Neural cell (in vitro differentiated cells): ENCODE measurements at regions not wholly inside any gene's neighbourhood (a gene's known extent, or its start where the extent isn't known, plus 50 kb on each side); places are given as distances from the start of the nearest gene placed in this dataset.

Experiments used
- H2AFZ ChIP-seq: fragments of 200-600, 300-800 bp; sonication (generic), shearing (Covaris generic); 2 replicates; pipeline ENCODE4 v1.6.0; 2014; ENCODE audit warnings: low read depth, mild to moderate bottlenecking, antibody characterized with exemption, low read length, moderate library complexity
- H3F3A ChIP-seq: fragments of 200-600 bp; shearing (Covaris generic); 2 replicates; pipeline ENCODE4 v1.6.1; 2016; ENCODE audit warnings: mild to moderate bottlenecking, moderate library complexity, mixed read lengths, antibody characterized with exemption, low read length; ENCODE audit not compliant: insufficient read depth, poor library complexity, severe bottlenecking
- H3K27ac ChIP-seq: fragments of 200-600, 300-800 bp; sonication (generic), shearing (Covaris generic); 2 replicates; pipeline ENCODE4 v1.5.1; 2014; ENCODE audit warnings: mild to moderate bottlenecking, low read length, moderate library complexity
- H3K27me3 ChIP-seq: fragments of 300-800, 200-600 bp; sonication (generic), shearing (Covaris generic); 2 replicates; pipeline ENCODE4 v1.6.0; 2014; ENCODE audit warnings: mild to moderate bottlenecking, low read depth, low read length, moderate library complexity; ENCODE audit not compliant: insufficient read depth
- H3K36me3 ChIP-seq: fragments of 300-800, 200-600 bp; sonication (generic), shearing (Covaris generic); 2 replicates; pipeline ENCODE4 v1.5.1; 2014; ENCODE audit warnings: mild to moderate bottlenecking, antibody characterized with exemption, low read length, moderate library complexity; ENCODE audit not compliant: insufficient read depth
- H3K4me2 ChIP-seq: fragments of 300-800, 200-600 bp; sonication (generic), shearing (Covaris generic); 2 replicates; pipeline ENCODE4 v1.6.0; 2014; ENCODE audit warnings: mild to moderate bottlenecking, low read length
- H3K4me3 ChIP-seq: fragments of 300-800, 200-600 bp; sonication (generic), shearing (Covaris generic); 2 replicates; pipeline ENCODE4 v1.5.1; 2014; ENCODE audit warnings: mild to moderate bottlenecking, low read length, moderate library complexity
- H3K79me2 ChIP-seq: fragments of 200-600 bp; shearing (Covaris generic); replicated peaks from 2 replicates; pipeline ENCODE4 v1.6.0; 2014; ENCODE audit warnings: mild to moderate bottlenecking, low read length, moderate library complexity; ENCODE audit not compliant: insufficient read depth
- H3K9ac ChIP-seq: fragments of 300-800, 200-600 bp; sonication (generic), shearing (Covaris generic); 2 replicates; pipeline ENCODE4 v1.6.1; 2016; ENCODE audit warnings: mild to moderate bottlenecking, low read length, mixed read lengths
- H3K9me2 ChIP-seq: fragments of 200-600 bp; shearing (Covaris generic); 2 replicates; pipeline ENCODE4 v1.6.1; 2016; ENCODE audit warnings: mild to moderate bottlenecking, low read length, mixed read lengths; ENCODE audit not compliant: insufficient read depth
- H3K9me3 ChIP-seq: fragments of 200-600, 300-800 bp; sonication (generic), shearing (Covaris generic); 2 replicates; pipeline ENCODE4 v1.6.1; 2016; ENCODE audit warnings: mild to moderate bottlenecking, mixed run types, low read length, moderate library complexity, mixed read lengths
- H4K20me1 ChIP-seq: fragments of 200-600 bp; shearing (Covaris generic); 2 replicates; pipeline ENCODE4 v1.6.1; 2016; ENCODE audit warnings: mild to moderate bottlenecking, mixed run types; ENCODE audit not compliant: insufficient read depth
- EP300 ChIP-seq: fragments of 450-650 bp; conservative IDR thresholded peaks from 2 replicates; pipeline ENCODE4 v1.6.1; 2014; ENCODE audit warnings: antibody characterized with exemption, mild to moderate bottlenecking, moderate library complexity; ENCODE audit not compliant: poor library complexity, severe bottlenecking
- EZH2 ChIP-seq: fragments of 200-600, 300-800 bp; shearing (Covaris generic), sonication (generic); IDR thresholded peaks from 2 replicates; pipeline ENCODE4 v1.6.1; 2014; ENCODE audit warnings: antibody characterized with exemption, low read length, borderline replicate concordance, mild to moderate bottlenecking; ENCODE audit not compliant: insufficient read depth, poor library complexity, severe bottlenecking
- MXI1 ChIP-seq: fragments of 450-650 bp; conservative IDR thresholded peaks from 2 replicates; pipeline ENCODE4 v1.6.1; 2014; ENCODE audit warnings: antibody characterized with exemption, mild to moderate bottlenecking; ENCODE audit not compliant: poor library complexity, severe bottlenecking
- POLR2AphosphoS5 ChIP-seq: IDR thresholded peaks from 2 replicates; pipeline ENCODE4 v1.6.1; 2012
- RAD21 ChIP-seq: fragments of 450-650 bp; conservative IDR thresholded peaks from 2 replicates; pipeline ENCODE4 v1.6.1; 2014; ENCODE audit warnings: antibody characterized with exemption, mild to moderate bottlenecking, moderate library complexity
- SMC3 ChIP-seq: fragments of 450-650 bp; conservative IDR thresholded peaks from 2 replicates; pipeline ENCODE4 v1.6.1; 2014; ENCODE audit warnings: antibody characterized with exemption, mild to moderate bottlenecking, moderate library complexity; ENCODE audit not compliant: poor library complexity
- TAF1 ChIP-seq: IDR thresholded peaks from 2 replicates; pipeline ENCODE4 v1.6.1; 2012; ENCODE audit warnings: low read depth
- TF ChIP-seq, protein P1 (sequence below): IDR thresholded peaks from 2 replicates; pipeline ENCODE4 v1.6.1; 2012; ENCODE audit warnings: borderline replicate concordance
- TF ChIP-seq, protein P2 (sequence below): fragments of 450-650 bp; IDR thresholded peaks from 2 replicates; pipeline ENCODE4 v1.5.1; 2014; ENCODE audit warnings: antibody characterized with exemption, mild to moderate bottlenecking, moderate library complexity; ENCODE audit not compliant: poor library complexity, severe bottlenecking

DNA sequence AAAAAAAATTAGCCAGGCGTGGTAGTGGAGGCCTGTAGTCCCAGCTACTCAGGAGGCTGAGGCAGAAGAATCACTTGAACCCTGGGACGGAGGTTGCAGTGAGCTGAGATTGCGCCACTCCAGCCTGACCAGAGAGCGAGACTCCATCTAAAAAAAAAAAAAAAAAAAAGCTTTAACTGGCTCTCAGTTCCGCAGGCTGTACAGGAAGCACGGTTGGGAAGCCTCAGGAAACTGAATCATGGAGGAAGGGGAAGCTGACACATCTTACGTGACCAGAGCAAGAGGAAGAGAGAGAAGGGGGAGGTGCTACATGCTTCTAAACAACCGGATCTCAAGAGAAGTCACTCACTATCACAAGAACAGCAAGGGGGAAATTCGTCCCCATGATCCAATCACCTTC, 505.6 kb upstream of the SLC8A1 start:
- no peaks in the 10 kb centered on the region for H3F3A ChIP-seq
- H3K9me2 ChIP-seq, result no peaks in the 10 kb centered on the region
- no peak overlapping the region for H3K4me3 ChIP-seq
- no peak overlapping the region for H3K27ac ChIP-seq
- H2AFZ ChIP-seq, result no peak overlapping the region
- H3K27me3 ChIP-seq, result no peaks in the 10 kb centered on the region
- TF ChIP-seq SMC3 (no peak), RAD21 (no peak), POLR2AphosphoS5 (no peak), TAF1 (no peak), EP300 (no peak), MXI1 (no peak), EZH2 (no peak)
- TF ChIP-seq, protein P1, sequence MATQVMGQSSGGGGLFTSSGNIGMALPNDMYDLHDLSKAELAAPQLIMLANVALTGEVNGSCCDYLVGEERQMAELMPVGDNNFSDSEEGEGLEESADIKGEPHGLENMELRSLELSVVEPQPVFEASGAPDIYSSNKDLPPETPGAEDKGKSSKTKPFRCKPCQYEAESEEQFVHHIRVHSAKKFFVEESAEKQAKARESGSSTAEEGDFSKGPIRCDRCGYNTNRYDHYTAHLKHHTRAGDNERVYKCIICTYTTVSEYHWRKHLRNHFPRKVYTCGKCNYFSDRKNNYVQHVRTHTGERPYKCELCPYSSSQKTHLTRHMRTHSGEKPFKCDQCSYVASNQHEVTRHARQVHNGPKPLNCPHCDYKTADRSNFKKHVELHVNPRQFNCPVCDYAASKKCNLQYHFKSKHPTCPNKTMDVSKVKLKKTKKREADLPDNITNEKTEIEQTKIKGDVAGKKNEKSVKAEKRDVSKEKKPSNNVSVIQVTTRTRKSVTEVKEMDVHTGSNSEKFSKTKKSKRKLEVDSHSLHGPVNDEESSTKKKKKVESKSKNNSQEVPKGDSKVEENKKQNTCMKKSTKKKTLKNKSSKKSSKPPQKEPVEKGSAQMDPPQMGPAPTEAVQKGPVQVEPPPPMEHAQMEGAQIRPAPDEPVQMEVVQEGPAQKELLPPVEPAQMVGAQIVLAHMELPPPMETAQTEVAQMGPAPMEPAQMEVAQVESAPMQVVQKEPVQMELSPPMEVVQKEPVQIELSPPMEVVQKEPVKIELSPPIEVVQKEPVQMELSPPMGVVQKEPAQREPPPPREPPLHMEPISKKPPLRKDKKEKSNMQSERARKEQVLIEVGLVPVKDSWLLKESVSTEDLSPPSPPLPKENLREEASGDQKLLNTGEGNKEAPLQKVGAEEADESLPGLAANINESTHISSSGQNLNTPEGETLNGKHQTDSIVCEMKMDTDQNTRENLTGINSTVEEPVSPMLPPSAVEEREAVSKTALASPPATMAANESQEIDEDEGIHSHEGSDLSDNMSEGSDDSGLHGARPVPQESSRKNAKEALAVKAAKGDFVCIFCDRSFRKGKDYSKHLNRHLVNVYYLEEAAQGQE, result no peak
- TF ChIP-seq, protein P2, sequence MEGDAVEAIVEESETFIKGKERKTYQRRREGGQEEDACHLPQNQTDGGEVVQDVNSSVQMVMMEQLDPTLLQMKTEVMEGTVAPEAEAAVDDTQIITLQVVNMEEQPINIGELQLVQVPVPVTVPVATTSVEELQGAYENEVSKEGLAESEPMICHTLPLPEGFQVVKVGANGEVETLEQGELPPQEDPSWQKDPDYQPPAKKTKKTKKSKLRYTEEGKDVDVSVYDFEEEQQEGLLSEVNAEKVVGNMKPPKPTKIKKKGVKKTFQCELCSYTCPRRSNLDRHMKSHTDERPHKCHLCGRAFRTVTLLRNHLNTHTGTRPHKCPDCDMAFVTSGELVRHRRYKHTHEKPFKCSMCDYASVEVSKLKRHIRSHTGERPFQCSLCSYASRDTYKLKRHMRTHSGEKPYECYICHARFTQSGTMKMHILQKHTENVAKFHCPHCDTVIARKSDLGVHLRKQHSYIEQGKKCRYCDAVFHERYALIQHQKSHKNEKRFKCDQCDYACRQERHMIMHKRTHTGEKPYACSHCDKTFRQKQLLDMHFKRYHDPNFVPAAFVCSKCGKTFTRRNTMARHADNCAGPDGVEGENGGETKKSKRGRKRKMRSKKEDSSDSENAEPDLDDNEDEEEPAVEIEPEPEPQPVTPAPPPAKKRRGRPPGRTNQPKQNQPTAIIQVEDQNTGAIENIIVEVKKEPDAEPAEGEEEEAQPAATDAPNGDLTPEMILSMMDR, result no peak
- no peaks in the 10 kb centered on the region for H3K79me2 ChIP-seq
- no peak overlapping the region for H3K4me2 ChIP-seq
- H3K9me3 ChIP-seq, result no peaks in the 10 kb centered on the region
- no peak overlapping the region for H3K9ac ChIP-seq
- no peaks in the 10 kb centered on the region for H4K20me1 ChIP-seq
- no peaks in the 10 kb centered on the region for H3K36me3 ChIP-seq

DNA sequence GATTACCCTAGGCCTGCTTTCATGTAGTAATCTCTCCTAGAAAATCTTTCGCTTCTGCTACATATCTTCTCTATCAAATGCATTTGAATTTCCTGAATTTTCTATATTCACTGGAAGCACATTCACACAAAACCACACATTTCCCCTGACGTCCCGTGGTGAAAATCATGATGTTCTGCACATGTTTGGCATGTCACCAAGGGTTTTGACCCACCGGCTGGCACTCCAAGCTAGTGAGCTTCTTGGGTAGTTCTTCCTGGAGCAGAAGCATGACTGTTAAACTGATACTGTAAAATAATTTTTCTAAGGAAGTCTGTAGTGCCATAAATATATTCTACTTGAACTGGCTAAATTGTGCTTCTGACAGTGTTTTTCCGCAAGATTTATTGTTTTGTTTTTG, 510.1 kb upstream of the SLC8A1 start:
- Histone ChIP-seq H3K27me3 (no peaks in the 10 kb centered on the region), H3K4me3 (no peak overlapping the region), H3K9me3 (no peaks in the 10 kb centered on the region), H3K79me2 (no peaks in the 10 kb centered on the region), H3K9ac (no peak overlapping the region), H2AFZ (no peak overlapping the region), H3K9me2 (no peaks in the 10 kb centered on the region), H3K4me2 (no peak overlapping the region), H3K36me3 (no peaks in the 10 kb centered on the region), H3F3A (no peaks in the 10 kb centered on the region), H3K27ac (no peak overlapping the region), H4K20me1 (no peaks in the 10 kb centered on the region)
- TF ChIP-seq RAD21, result no peak
- no peak for TF ChIP-seq TAF1
- TF ChIP-seq EP300, result no peak
- TF ChIP-seq MXI1, result no peak
- TF ChIP-seq POLR2AphosphoS5, result no peak
- TF ChIP-seq, protein P1, result no peak
- TF ChIP-seq, protein P2, result no peak
- TF ChIP-seq SMC3, result no peak
- TF ChIP-seq EZH2, result no peak
